ENCODE measurements at regions not wholly inside any gene's neighbourhood (a gene's known extent, or its start where the extent isn't known, plus 50 kb on each side); places are given as distances from the start of the nearest gene placed in this dataset.

- no peak for DNase-seq (ENCODE audit: low spot score)
- H3K9me3 Mint-ChIP-seq (ENCODE audit: low read depth), result peaks cover 7% of the 10 kb centered on the region
- no peak overlapping the region for H3K4me3 Mint-ChIP-seq (ENCODE audit: unreplicated experiment)
- H3K4me1 Mint-ChIP-seq (ENCODE audit: low read depth), result no peaks in the 10 kb centered on the region
- H3K27ac Mint-ChIP-seq (ENCODE audit: unreplicated experiment), result no peak overlapping the region
- H3K27me3 Mint-ChIP-seq (ENCODE audit: low read depth), result peaks cover 3% of the 10 kb centered on the region
- TF ChIP-seq, protein P1, sequence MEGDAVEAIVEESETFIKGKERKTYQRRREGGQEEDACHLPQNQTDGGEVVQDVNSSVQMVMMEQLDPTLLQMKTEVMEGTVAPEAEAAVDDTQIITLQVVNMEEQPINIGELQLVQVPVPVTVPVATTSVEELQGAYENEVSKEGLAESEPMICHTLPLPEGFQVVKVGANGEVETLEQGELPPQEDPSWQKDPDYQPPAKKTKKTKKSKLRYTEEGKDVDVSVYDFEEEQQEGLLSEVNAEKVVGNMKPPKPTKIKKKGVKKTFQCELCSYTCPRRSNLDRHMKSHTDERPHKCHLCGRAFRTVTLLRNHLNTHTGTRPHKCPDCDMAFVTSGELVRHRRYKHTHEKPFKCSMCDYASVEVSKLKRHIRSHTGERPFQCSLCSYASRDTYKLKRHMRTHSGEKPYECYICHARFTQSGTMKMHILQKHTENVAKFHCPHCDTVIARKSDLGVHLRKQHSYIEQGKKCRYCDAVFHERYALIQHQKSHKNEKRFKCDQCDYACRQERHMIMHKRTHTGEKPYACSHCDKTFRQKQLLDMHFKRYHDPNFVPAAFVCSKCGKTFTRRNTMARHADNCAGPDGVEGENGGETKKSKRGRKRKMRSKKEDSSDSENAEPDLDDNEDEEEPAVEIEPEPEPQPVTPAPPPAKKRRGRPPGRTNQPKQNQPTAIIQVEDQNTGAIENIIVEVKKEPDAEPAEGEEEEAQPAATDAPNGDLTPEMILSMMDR (IDR thresholded peaks at IDR 0.05), result peak; percentile 68
- H3K36me3 Mint-ChIP-seq (ENCODE audit: low read depth), result no peaks in the 10 kb centered on the region
Measured at GRCh38 chr3:94716326-94717018, 653.6 kb downstream of the NSUN3 start.

- DNase-seq (ENCODE audit: low spot score), result no peak
- no peaks in the 10 kb centered on the region for H3K27me3 Mint-ChIP-seq (ENCODE audit: low read depth)
- H3K4me3 Mint-ChIP-seq (ENCODE audit: unreplicated experiment), result no peak overlapping the region
- H3K4me1 Mint-ChIP-seq (ENCODE audit: low read depth), result peaks cover 8% of the 10 kb centered on the region
- no peaks in the 10 kb centered on the region for H3K36me3 Mint-ChIP-seq (ENCODE audit: low read depth)
- TF ChIP-seq, protein P1 (IDR thresholded peaks at IDR 0.05), result no peak
- no peak overlapping the region for H3K27ac Mint-ChIP-seq (ENCODE audit: unreplicated experiment)
- no peaks in the 10 kb centered on the region for H3K9me3 Mint-ChIP-seq (ENCODE audit: low read depth)
Measured at GRCh38 chr3:94734206-94734605, 671.3 kb downstream of the NSUN3 start.

- H3K36me3 Mint-ChIP-seq (ENCODE audit: low read depth), result no peaks in the 10 kb centered on the region
- DNase-seq (ENCODE audit: low spot score), result no peak
- H3K4me1 Mint-ChIP-seq (ENCODE audit: low read depth), result peaks cover 8% of the 10 kb centered on the region
- TF ChIP-seq, protein P1 (IDR thresholded peaks at IDR 0.05), result no peak
- H3K4me3 Mint-ChIP-seq (ENCODE audit: unreplicated experiment), result no peak overlapping the region
- H3K9me3 Mint-ChIP-seq (ENCODE audit: low read depth), result no peaks in the 10 kb centered on the region
- H3K27me3 Mint-ChIP-seq (ENCODE audit: low read depth), result no peaks in the 10 kb centered on the region
- no peak overlapping the region for H3K27ac Mint-ChIP-seq (ENCODE audit: unreplicated experiment)
Measured at GRCh38 chr3:94735354-94735753, 672.5 kb downstream of the NSUN3 start.

- TF ChIP-seq, protein P1 (IDR thresholded peaks at IDR 0.05), result no peak
- DNase-seq (ENCODE audit: low spot score), result no peak
- Mint-ChIP-seq H3K9me3 (ENCODE audit: low read depth) (peaks cover 1% of the 10 kb centered on the region), H3K4me1 (ENCODE audit: low read depth) (peaks cover 8% of the 10 kb centered on the region), H3K27ac (ENCODE audit: unreplicated experiment) (no peak overlapping the region), H3K36me3 (ENCODE audit: low read depth) (no peaks in the 10 kb centered on the region), H3K4me3 (ENCODE audit: unreplicated experiment) (no peak overlapping the region), H3K27me3 (ENCODE audit: low read depth) (no peaks in the 10 kb centered on the region)
Measured at GRCh38 chr3:94737116-94737515, 674.3 kb downstream of the NSUN3 start.

GRCh38 chr3:94739420-94739819 is 676.6 kb downstream of the NSUN3 start:
- TF ChIP-seq, protein P1 (IDR thresholded peaks at IDR 0.05), result no peak

More at GRCh38 chr3:94739420-94739819, 676.6 kb downstream of the NSUN3 start:
- Mint-ChIP-seq H3K27me3 (ENCODE audit: low read depth) (no peaks in the 10 kb centered on the region), H3K4me1 (ENCODE audit: low read depth) (no peaks in the 10 kb centered on the region), H3K27ac (ENCODE audit: unreplicated experiment) (no peak overlapping the region), H3K4me3 (ENCODE audit: unreplicated experiment) (no peak overlapping the region), H3K36me3 (ENCODE audit: low read depth) (no peaks in the 10 kb centered on the region), H3K9me3 (ENCODE audit: low read depth) (peaks cover 11% of the 10 kb centered on the region)
- DNase-seq (ENCODE audit: low spot score), result no peak

All from chondrocyte (in vitro differentiated cells).